Esophagus squamous epithelium (tissue), 5 donors: ENCODE measurements at regions not wholly inside any gene's neighbourhood (a gene's known extent, or its start where the extent isn't known, plus 50 kb on each side); places are given as distances from the start of the nearest gene placed in this dataset.

Experiments
- DNase-seq: peaks from one replicate; lab custom pipeline; 2025; lab: John Stamatoyannopoulos, UW
- H3K27ac ChIP-seq, 4 donors: fragments of 200-600 bp; sonication (generic); one replicate each; pipeline ENCODE4 v1.5.1; 2016 to 2019; ENCODE audit warnings: mild to moderate bottlenecking in 1 of 4
- H3K27me3 ChIP-seq, 4 donors: fragments of 200-600 bp; sonication (generic); 1 replicate in 3 of 4; 2 replicates in 1 of 4; pipeline versions ENCODE4 v1.5.1 to v1.6.0; 2017 to 2021; ENCODE audit warnings: antibody characterized with exemption in 1 of 4
- H3K36me3 ChIP-seq, 3 donors: fragments of 200-600 bp; sonication (generic); one replicate each; pipeline ENCODE4 v1.5.1; 2016 to 2019
- H3K4me1 ChIP-seq, 3 donors: fragments of 200-600 bp; sonication (generic); one replicate each; pipeline ENCODE4 v1.5.1; 2017 to 2019
- H3K4me3 ChIP-seq, 4 donors: fragments of 200-600 bp; sonication (generic); 1 replicate in 3 of 4; 2 replicates in 1 of 4; pipeline ENCODE4 v1.5.1; 2016 to 2019; ENCODE audit warnings: mild to moderate bottlenecking in 2 of 4, moderate library complexity in 1 of 4
- H3K9me3 ChIP-seq, 3 donors: fragments of 200-600 bp; sonication (generic); one replicate each; pipeline ENCODE4 v1.5.1; 2016 to 2019
- POLR2A ChIP-seq, 4 donors: fragments of 450-650 bp; IDR thresholded peaks; one replicate each; pipeline ENCODE4 v1.6.1; 2017; ENCODE audit warnings: antibody characterized with exemption in 4 of 4, mild to moderate bottlenecking in 4 of 4, moderate library complexity in 3 of 4
- whole genome bisulfite sequencing, 2 donors: methylation state at CpG; one replicate each; pipeline ENCODE4 v1.1.5; 2018; 5-methylcytosine and 5-hydroxymethylcytosine counted together
- intact Hi-C: fragments of 100-400 bp; cut with DNase I; formaldehyde crosslinking; loops from one replicate; pipeline ENCODE4 v1.15.0; 2022
- TF ChIP-seq, protein P1 (sequence below), 6 experiments: fragments of 450-650 bp in 4 of 6; fragments of 200-600 bp in 2 of 6; sonication (generic) in 2 of 6; IDR thresholded peaks; one replicate each; pipeline ENCODE4 v1.5.1; 2016 to 2019; ENCODE audit warnings: antibody characterized with exemption in 6 of 6, mild to moderate bottlenecking in 4 of 6, moderate library complexity in 4 of 6
- donor health status: DM: yes; HTN: yes; CAD: no.

DNA sequence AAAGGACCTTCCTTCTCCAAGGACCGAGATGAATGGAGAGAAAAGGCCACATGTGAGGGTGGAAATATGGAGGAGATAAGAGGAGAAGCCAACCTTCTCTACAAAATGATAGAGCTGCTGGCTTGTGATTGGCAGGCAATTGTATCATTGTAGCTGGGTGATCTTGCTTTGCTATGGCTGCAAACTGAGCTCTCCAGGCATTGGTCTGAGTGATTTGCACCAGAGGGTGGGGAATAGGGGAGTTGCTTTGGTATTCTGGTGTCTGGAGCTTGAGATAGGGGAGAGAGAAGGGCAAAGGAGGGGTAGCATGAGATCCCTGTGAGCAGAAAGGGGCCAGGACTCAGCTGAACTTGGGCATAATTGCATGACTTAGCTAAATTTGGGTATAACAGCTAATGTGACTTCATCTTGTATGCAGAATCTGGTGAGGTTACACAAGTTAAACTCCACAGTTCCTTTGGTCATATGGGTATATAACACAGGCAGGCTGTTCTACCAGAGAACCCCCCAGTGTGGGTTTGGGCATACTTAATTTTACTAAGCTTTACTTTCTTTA, 72.0 kb downstream of the FOS start:
- Histone ChIP-seq H3K4me1 (no peaks in the 10 kb centered on the region), H3K27me3 (no peaks in the 10 kb centered on the region), H3K4me3 (no peak overlapping the region), H3K36me3 (no peaks in the 10 kb centered on the region), H3K27ac (no peak overlapping the region), H3K9me3 (no peaks in the 10 kb centered on the region)
- intact Hi-C loops, result no loop called here
- no peak for DNase-seq
- 93 to 100% methylated on average over 1 of the region's 1 CpG for WGBS, 2 donors
- no peak for TF ChIP-seq POLR2A (IDR thresholded peaks at IDR 0.05)
- TF ChIP-seq, protein P1, sequence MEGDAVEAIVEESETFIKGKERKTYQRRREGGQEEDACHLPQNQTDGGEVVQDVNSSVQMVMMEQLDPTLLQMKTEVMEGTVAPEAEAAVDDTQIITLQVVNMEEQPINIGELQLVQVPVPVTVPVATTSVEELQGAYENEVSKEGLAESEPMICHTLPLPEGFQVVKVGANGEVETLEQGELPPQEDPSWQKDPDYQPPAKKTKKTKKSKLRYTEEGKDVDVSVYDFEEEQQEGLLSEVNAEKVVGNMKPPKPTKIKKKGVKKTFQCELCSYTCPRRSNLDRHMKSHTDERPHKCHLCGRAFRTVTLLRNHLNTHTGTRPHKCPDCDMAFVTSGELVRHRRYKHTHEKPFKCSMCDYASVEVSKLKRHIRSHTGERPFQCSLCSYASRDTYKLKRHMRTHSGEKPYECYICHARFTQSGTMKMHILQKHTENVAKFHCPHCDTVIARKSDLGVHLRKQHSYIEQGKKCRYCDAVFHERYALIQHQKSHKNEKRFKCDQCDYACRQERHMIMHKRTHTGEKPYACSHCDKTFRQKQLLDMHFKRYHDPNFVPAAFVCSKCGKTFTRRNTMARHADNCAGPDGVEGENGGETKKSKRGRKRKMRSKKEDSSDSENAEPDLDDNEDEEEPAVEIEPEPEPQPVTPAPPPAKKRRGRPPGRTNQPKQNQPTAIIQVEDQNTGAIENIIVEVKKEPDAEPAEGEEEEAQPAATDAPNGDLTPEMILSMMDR (IDR thresholded peaks at IDR 0.05), result no peak

DNA sequence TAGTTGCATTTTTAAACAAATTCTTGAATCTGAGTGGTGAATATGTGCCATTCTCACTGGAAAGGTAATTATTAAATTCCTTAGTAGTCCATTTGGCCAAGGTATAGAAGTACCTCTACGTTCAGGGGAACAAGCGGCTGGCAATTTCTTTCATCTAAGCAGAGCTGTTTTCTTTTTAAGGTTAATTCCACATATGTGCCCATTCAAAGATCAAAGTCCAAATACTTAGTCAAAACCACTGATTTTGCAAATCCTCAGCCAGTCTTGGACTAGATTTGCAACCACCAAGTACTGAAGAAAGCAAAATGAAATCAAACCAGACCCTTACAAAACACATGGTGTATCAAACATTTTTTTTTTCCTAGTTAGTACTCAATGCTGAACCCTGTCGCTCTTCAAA, 68.7 kb upstream of the JDP2 start:
- Histone ChIP-seq H3K4me3 (no peak overlapping the region), H3K9me3 (no peaks in the 10 kb centered on the region), H3K4me1 (peaks cover 0 to 21% (median 15%) of the 10 kb centered on the region in 3 donors), H3K27ac (no peak overlapping the region), H3K36me3 (no peaks in the 10 kb centered on the region), H3K27me3 (no peaks in the 10 kb centered on the region)
- TF ChIP-seq POLR2A (IDR thresholded peaks at IDR 0.05), result no peak
- TF ChIP-seq, protein P1 (IDR thresholded peaks at IDR 0.05), result no peak
- 85 to 93% methylated on average over 3 of the region's 3 CpGs for WGBS, 2 donors
- DNase-seq, result no peak
- intact Hi-C loops, result no loop called here

DNA sequence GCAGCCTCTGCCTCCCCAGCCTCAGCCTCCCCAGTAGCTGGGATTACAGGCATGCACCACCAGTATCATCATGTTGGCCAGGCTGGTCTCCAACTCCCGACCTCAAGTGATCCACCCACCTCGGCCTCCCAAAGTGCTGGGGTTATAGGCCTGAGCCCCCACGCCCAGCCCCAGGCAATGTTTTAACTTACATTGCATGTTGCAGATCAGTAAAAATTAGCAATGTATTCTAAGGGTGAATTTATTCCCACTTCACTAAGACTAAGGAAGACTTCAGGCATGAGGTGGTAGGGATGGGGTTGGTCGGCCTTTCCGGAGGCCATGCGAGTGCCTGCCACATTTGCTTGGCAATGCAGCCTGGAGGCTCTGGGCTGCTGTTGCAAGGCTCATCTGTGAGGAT, 66.8 kb upstream of the JDP2 start:
- WGBS, 2 donors, result 74 to 75% methylated on average over 4 to 6 of the region's 6 CpGs
- H3K4me3 ChIP-seq, result no peak overlapping the region
- intact Hi-C loops, result no loop called here
- H3K27me3 ChIP-seq, result no peaks in the 10 kb centered on the region
- no peaks in the 10 kb centered on the region for H3K36me3 ChIP-seq
- peaks cover 0 to 21% (median 15%) of the 10 kb centered on the region in 3 donors for H3K4me1 ChIP-seq
- H3K9me3 ChIP-seq, result no peaks in the 10 kb centered on the region
- no peak overlapping the region for H3K27ac ChIP-seq
- TF ChIP-seq POLR2A (IDR thresholded peaks at IDR 0.05), result no peak
- TF ChIP-seq, protein P1 (IDR thresholded peaks at IDR 0.05), result no peak
- DNase-seq, result no peak

DNA sequence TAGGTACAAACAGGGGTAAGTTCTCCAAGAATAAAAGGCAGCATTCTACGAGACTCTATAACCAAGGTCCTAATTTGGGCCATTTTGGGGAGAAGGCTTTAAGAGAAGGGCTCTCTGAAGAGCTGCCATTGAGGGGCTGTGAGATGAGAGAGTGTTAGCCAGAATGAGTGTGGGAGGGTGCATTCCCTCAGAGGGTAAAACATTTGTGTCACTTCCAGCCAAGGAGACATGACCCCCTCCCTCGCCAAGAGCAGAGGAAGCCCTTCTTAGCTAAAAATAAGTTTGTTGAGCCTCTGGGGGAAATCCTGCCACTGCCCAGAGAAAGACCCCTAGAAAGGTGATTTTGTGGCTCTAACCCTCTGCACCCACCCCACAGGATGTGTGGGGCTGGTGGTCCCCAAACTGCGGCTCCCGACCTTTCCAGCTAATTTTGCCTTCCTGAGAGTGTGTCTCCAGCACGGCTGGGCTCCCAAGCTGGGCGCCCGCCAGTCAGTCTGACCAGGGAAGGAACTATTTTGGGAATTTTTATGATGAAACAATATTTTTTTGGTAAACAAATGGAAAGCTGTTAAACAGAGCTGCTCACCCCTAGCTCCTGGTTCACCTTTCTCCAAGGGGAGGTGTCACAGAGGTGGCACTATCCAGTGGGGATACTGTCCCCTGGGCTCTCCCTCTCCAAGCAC, 65.9 kb upstream of the JDP2 start:
- 64 to 74% methylated on average over 5 to 7 of the region's 7 CpGs for WGBS, 2 donors

DNA sequence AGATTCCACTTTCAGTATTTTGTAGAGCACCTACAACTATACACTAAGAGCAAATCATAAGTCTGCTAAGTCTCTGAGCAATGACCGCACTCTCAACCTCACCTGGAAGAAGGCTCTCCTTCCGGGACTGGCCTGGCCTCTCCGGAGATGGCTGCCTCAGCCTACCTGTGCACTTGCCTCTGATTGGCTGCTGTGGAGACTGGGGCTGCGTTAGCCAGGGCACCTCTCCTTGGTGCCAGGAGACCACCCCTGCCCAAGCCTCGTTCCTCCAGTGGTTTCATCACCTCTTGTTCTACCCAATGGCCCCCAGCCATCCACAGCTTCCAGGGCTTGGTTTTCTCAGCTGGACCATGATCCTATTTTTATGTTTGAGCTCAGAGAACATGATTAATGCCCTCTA, 64.7 kb upstream of the JDP2 start:
- WGBS, 2 donors, result 74 to 90% methylated on average over 2 to 4 of the region's 5 CpGs
- Histone ChIP-seq H3K36me3 (no peaks in the 10 kb centered on the region), H3K9me3 (no peaks in the 10 kb centered on the region), H3K27me3 (no peaks in the 10 kb centered on the region), H3K4me3 (no peak overlapping the region), H3K4me1 (peaks cover 0 to 21% (median 15%) of the 10 kb centered on the region in 3 donors), H3K27ac (peak overlapping the region in 3 of 4 donors; percentile 10 to 25 (median 21))
- TF ChIP-seq POLR2A (IDR thresholded peaks at IDR 0.05), result no peak
- TF ChIP-seq, protein P1 (IDR thresholded peaks at IDR 0.05), result no peak
- intact Hi-C loops, result no loop called here
- no peak for DNase-seq

More for the DNA sequence above, 65.9 kb upstream of the JDP2 start:
- intact Hi-C loops, result no loop called here
- Histone ChIP-seq H3K4me3 (no peak overlapping the region), H3K27ac (peak overlapping the region in 1 of 4 donors; percentile 39), H3K9me3 (no peaks in the 10 kb centered on the region), H3K27me3 (no peaks in the 10 kb centered on the region), H3K4me1 (peaks cover 0 to 21% (median 15%) of the 10 kb centered on the region in 3 donors), H3K36me3 (no peaks in the 10 kb centered on the region)
- TF ChIP-seq POLR2A (IDR thresholded peaks at IDR 0.05), result no peak
- TF ChIP-seq, protein P1 (IDR thresholded peaks at IDR 0.05), result no peak
- DNase-seq, result no peak
